Vagina (tissue), 2 donors: ENCODE measurements at regions not wholly inside any gene's neighbourhood (a gene's known extent, or its start where the extent isn't known, plus 50 kb on each side); places are given as distances from the start of the nearest gene placed in this dataset.

Experiments
- CTCF ChIP-seq, 3 experiments: fragments of 450-650 bp in 2 of 3; fragments of 200-600 bp in 1 of 3; sonication (generic) in 1 of 3; IDR thresholded peaks; one replicate each; pipeline ENCODE4 v1.5.1; 2017 to 2019; ENCODE audit warnings: antibody characterized with exemption in 3 of 3, mild to moderate bottlenecking in 2 of 3, moderate library complexity in 2 of 3
- POLR2A ChIP-seq, 2 donors: fragments of 450-650 bp; IDR thresholded peaks; one replicate each; pipeline ENCODE4 v1.6.1; 2017; ENCODE audit warnings: antibody characterized with exemption in 2 of 2, mild to moderate bottlenecking in 2 of 2, moderate library complexity in 2 of 2

GRCh38 chr16:22634954-22635353 lies 124.3 kb downstream of the NPIPB5 start:
- TF ChIP-seq POLR2A (IDR thresholded peaks at IDR 0.05) (no peak), CTCF (IDR thresholded peaks at IDR 0.05) (no peak)
